Right hindlimb (tissue), 1 donor: ENCODE measurements at regions not wholly inside any gene's neighbourhood (a gene's known extent, or its start where the extent isn't known, plus 50 kb on each side); places are given as distances from the start of the nearest gene placed in this dataset.

Source experiments
- DNase-seq: peaks from one replicate; pipeline ENCODE4 v3.0.0-alpha.2; 2018

GRCh38 chr2:219906114-219907010 is 278.9 kb downstream of the SLC4A3 start:
- peak; percentile 46 for DNase-seq

GRCh38 chr2:219907011-219907365 is 279.6 kb downstream of the SLC4A3 start:
- DNase-seq, result peak; percentile 71

- no peak for DNase-seq
These were observed 281.1 kb downstream of the SLC4A3 start for GRCh38 chr2:219908538-219908937.

GRCh38 chr2:219911541-219911940 is 284.1 kb downstream of the SLC4A3 start:
- no peak for DNase-seq

GRCh38 chr2:219912491-219912921 is 285.1 kb downstream of the SLC4A3 start:
- DNase-seq, result peak; percentile 92

- DNase-seq, result no peak
These were observed 287.1 kb downstream of the SLC4A3 start for GRCh38 chr2:219914577-219914976.

- DNase-seq, result no peak
These were observed 288.9 kb downstream of the SLC4A3 start for GRCh38 chr2:219916281-219916680.

- DNase-seq, result no peak
These were observed 289.5 kb downstream of the SLC4A3 start for GRCh38 chr2:219916726-219917440.

- no peak for DNase-seq
These were observed 290.8 kb downstream of the SLC4A3 start for GRCh38 chr2:219918254-219918653.

GRCh38 chr2:219918944-219919343 is 291.5 kb downstream of the SLC4A3 start:
- no peak for DNase-seq

GRCh38 chr2:219919506-219919905 is 292.1 kb downstream of the SLC4A3 start:
- DNase-seq, result no peak

- no peak for DNase-seq
These were observed 302.4 kb downstream of the SLC4A3 start for GRCh38 chr2:219929835-219930234.

- no peak for DNase-seq
These were observed 312.2 kb downstream of the SLC4A3 start for GRCh38 chr2:219939647-219940046.

GRCh38 chr2:219944866-219945265 is 317.4 kb downstream of the SLC4A3 start:
- peak; percentile 58 for DNase-seq

GRCh38 chr2:219946021-219946420 is 318.6 kb downstream of the SLC4A3 start:
- DNase-seq, result no peak

GRCh38 chr2:219946529-219946928 is 319.1 kb downstream of the SLC4A3 start:
- DNase-seq, result no peak

- DNase-seq, result no peak
These were observed 320.1 kb downstream of the SLC4A3 start for GRCh38 chr2:219947575-219947974.

GRCh38 chr2:219949053-219949452 is 321.6 kb downstream of the SLC4A3 start:
- no peak for DNase-seq

- no peak for DNase-seq
These were observed 323.7 kb downstream of the SLC4A3 start for GRCh38 chr2:219951099-219951498.

- no peak for DNase-seq
These were observed 326.9 kb downstream of the SLC4A3 start for GRCh38 chr2:219954331-219954730.

- no peak for DNase-seq
These were observed 330.4 kb downstream of the SLC4A3 start for GRCh38 chr2:219957820-219958219.

- DNase-seq, result no peak
These were observed 331.5 kb downstream of the SLC4A3 start for GRCh38 chr2:219958941-219959340.

GRCh38 chr2:219959471-219959870 is 332.0 kb downstream of the SLC4A3 start:
- DNase-seq, result no peak

GRCh38 chr2:219961947-219962498 is 334.6 kb downstream of the SLC4A3 start:
- no peak for DNase-seq
